Sigmoid colon (tissue), 4 donors: ENCODE measurements at regions not wholly inside any gene's neighbourhood (a gene's known extent, or its start where the extent isn't known, plus 50 kb on each side); places are given as distances from the start of the nearest gene placed in this dataset.

Source experiments
- EP300 ChIP-seq, 4 donors: sonication (generic); formaldehyde crosslinking; IDR thresholded peaks; one replicate each; pipeline ENCODE4 v1.6.1; 2017; ENCODE audit warnings: antibody characterized with exemption in 4 of 4
- POLR2A ChIP-seq, 2 donors: fragments of 450-650 bp; IDR thresholded peaks; one replicate each; pipeline ENCODE4 v1.6.1; 2016; ENCODE audit warnings: antibody characterized with exemption in 2 of 2, mild to moderate bottlenecking in 2 of 2, moderate library complexity in 2 of 2
- POLR2AphosphoS5 ChIP-seq, 4 donors: sonication (generic); formaldehyde crosslinking; IDR thresholded peaks; one replicate each; pipeline ENCODE4 v1.6.1; 2017; ENCODE audit warnings: antibody characterized with exemption in 4 of 4
- TF ChIP-seq, protein P1 (sequence below), 4 experiments: fragments of 450-650 bp in 3 of 4; fragments of 200-600 bp in 1 of 4; IDR thresholded peaks; one replicate each; pipeline ENCODE4 v1.5.1; 2016 to 2019; ENCODE audit warnings: antibody characterized with exemption in 4 of 4, mild to moderate bottlenecking in 3 of 4, moderate library complexity in 2 of 4

DNA sequence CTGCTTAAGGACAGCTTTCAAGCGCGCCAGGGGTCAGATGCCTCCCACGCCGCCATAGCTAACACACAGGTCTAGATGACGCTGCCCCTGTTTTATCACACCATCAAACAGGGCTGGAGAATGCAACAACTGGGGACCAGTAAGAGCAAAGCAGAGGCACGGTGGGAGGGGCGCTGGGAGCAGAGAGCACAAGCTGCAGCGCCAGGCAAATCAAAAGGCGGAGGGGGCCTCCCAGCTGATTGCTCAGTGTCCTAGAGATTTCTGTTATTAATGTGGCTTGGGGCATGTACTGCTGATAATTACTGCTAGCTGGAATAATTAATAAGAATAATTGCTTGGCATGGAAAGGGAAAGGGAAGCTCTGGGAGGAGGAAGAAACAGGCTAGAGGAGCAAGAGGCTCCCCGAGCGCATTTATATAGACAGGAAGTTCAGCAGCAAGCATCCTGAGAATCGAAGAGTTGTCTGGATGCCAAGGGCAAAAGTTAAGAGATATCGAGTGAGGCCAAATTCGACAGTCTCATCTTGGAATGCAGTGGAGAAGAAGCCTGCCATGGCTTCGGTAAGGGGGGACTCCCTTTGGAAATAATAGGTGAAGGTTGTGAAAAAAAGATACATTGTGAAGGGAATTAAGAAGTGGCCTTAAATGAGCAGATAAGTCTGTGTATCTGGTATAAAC is 104.5 kb upstream of the ZNF521 start:
- TF ChIP-seq POLR2A (IDR thresholded peaks at IDR 0.05) (no peak), EP300 (IDR thresholded peaks at IDR 0.05) (no peak), POLR2AphosphoS5 (IDR thresholded peaks at IDR 0.05) (no peak)
- TF ChIP-seq, protein P1, sequence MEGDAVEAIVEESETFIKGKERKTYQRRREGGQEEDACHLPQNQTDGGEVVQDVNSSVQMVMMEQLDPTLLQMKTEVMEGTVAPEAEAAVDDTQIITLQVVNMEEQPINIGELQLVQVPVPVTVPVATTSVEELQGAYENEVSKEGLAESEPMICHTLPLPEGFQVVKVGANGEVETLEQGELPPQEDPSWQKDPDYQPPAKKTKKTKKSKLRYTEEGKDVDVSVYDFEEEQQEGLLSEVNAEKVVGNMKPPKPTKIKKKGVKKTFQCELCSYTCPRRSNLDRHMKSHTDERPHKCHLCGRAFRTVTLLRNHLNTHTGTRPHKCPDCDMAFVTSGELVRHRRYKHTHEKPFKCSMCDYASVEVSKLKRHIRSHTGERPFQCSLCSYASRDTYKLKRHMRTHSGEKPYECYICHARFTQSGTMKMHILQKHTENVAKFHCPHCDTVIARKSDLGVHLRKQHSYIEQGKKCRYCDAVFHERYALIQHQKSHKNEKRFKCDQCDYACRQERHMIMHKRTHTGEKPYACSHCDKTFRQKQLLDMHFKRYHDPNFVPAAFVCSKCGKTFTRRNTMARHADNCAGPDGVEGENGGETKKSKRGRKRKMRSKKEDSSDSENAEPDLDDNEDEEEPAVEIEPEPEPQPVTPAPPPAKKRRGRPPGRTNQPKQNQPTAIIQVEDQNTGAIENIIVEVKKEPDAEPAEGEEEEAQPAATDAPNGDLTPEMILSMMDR (IDR thresholded peaks at IDR 0.05), result no peak
